GM21360 (cell line): ENCODE measurements at regions not wholly inside any gene's neighbourhood (a gene's known extent, or its start where the extent isn't known, plus 50 kb on each side); places are given as distances from the start of the nearest gene placed in this dataset.

ENCODE experiments used
- ATAC-seq: cut with Tn5 transposase; IDR thresholded peaks from one replicate; pipeline ENCODE4 v1.9.1; 2021; ENCODE audit warnings: mild to moderate bottlenecking, moderate library complexity; ENCODE audit not compliant: unreplicated experiment

DNA sequence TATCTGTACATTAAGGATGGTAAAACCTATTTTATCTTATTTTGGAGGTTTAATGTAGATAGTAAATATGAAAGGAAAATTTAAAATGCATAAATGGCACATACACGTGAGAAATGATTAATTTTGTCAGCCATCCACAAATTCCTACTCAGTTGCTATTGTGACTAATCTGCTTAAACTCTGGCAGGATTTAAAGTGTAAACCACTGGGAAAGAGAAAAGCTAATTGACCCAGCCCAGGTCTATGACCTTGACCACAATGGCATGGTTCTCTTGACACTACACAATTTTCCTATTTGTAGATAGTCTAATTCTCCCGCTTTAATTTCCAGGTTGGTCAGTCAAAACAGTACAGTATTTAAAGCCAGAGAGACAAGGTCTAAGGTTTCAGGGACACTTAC lies 459.0 kb upstream of the KLF4 start:
- no peak for ATAC-seq

DNA sequence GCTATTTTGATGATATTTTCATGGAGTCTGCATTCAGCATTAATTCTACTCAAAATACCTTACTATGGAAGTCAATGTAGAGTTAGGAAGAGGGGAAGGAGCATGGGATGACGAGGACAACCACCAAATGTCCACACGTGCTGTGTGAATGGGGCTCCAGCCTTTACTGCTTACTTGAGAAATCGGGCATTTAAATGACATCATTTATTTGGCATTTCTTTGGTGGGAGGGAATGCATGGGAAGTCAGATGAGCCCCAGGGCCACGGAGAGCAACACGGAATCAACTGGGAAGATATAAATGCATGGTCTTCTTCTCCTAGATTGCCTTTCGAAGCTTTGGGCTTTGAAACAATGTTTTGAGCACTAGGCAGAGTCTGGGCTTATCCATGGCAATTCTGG lies 458.5 kb upstream of the KLF4 start:
- no peak for ATAC-seq

DNA sequence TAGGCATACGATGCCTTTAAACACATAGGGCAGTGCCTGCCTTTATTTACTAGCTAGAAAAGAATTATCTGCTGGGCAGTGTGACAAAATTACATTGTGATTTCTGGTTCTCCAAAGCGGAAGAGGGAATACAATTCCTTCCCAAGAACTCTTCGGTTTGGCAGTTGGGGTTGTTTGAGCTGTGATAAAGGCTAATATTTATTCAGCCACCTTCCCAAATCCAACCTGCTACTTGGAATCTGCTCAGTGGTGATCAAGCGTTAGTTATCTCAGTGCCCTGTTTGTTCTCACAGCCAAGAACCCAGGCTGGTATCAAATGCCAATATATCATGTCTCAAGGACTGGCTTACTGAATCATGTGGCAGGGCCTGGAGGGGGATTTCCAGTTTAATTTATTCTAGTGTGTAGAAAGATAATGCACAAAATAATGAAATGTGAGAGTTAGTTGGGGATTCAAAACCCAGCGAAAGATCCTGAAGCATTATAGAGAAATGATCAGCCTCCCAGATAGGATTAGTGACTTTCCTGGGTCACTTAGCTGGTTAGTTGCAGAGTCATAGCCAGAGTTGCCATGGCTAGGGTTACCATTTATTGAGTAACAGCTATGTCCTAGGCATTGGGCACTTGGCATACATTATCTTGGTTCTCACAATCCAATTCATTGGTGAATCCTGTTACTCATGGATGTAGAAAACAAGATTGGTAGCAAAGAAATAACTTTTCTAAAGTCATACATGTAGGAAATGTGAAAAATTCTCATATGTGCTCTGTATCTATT lies 457.0 kb upstream of the KLF4 start:
- no peak for ATAC-seq

DNA sequence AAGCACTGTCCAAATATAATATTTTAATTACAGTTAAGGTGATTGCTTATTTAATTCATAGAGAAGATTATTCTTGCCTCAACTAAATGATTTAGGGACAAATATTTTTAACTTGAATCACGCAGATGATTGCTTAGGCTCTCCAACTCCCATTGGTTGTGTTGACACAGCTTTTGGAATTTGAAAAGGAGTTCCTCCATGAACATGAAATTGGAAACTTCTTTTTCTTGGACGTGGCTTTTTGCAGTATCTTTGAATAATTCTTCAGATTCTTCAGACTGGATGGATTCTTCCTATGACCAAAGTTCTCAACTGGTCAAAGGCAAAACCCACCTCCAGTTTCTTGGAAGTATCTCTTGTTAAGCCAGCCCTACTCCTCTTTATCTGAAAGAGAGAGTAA lies 456.4 kb upstream of the KLF4 start:
- no peak for ATAC-seq

DNA sequence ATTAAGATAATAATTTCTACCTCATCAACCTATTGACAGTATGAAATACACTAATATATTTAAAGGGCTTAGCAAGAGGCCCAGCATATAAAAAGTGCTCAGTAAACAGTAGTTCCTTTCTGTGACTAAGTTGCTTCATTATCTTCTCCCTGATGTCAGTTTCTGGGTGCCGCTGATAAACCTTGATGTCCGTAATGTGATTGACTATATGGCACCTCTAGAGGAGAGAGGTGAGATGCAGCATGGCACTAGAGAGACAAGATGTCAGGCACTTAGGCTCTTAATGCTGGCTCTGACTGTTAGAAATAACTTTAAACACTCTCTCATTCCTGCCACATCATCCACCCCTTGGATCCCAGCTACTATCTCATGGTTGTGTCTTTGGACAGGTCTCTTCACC lies 455.9 kb upstream of the KLF4 start:
- ATAC-seq, result no peak

DNA sequence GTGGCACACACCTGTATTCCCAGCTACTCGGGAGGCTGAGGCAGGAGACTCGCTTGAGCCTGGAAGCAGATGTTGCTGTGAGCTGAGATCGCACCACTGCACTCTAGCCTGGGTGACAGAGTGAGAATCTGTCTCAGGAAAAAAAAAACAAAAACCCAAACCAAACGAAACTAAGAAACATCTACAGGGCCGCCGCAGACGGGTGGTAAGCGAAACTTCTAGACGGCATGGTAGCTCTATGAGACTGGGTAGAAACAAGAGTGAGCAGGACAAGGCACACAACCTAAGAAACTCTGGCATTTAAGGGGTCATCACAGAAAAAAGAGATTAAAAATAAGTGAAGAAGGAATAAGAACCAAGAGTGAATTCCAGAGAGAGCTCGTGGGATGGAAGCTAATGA lies 454.8 kb upstream of the KLF4 start:
- no peak for ATAC-seq

DNA sequence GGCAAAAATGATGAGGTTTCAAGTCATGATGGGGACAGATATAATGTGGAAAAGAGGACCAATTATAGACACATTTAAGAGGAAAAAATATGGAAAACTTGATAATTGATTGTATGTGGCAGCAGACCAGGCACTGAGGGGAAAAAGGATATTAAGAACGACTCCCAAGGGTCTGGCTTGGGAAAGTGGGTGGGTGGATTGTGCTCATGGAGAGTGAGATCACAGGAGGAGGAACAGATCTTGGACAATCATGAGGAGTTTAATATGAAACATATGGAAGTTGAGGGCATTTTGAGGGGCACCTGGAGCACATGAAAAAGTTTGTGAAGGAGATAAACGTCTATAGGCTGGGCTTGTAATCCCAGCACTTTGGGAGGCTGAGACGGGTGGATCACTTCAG lies 454.3 kb upstream of the KLF4 start:
- ATAC-seq, result no peak

DNA sequence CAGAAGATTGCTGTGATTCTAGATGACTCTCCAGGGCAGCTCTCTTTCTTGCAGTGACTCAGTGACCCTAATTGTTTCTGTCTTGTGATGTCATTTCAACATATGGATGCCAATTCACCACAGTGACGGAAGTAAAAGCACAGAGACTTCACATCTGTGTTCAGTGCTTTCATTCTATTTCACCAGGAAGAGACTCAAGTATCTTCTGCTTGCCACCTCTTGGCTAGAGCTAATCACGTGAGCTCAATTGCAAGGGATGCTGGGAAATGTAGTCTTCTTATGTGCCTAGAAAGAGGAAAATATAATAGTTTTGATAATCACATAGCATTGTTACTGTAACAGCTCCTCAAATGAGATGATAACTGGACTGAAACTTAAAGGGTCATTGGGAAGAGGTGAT lies 453.3 kb upstream of the KLF4 start:
- ATAC-seq, result no peak

DNA sequence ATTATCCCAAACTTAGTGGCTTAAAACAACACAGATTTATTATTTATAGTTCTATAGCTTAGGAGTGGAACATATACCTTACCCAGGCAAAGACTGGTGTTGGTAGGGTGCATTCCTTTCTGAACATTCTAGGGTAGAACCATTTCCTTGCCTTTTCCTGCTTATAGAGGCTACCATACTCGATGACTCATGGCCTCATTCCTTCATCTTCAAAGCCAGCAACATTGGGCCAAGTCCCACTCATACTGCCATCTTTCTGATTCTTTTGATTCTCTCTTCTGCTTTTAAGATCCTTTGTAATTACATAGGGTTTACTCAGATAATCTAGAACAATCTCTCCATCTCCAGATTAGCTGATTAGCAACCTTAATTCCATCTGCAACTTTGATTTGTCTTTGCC lies 452.7 kb upstream of the KLF4 start:
- ATAC-seq, result no peak

DNA sequence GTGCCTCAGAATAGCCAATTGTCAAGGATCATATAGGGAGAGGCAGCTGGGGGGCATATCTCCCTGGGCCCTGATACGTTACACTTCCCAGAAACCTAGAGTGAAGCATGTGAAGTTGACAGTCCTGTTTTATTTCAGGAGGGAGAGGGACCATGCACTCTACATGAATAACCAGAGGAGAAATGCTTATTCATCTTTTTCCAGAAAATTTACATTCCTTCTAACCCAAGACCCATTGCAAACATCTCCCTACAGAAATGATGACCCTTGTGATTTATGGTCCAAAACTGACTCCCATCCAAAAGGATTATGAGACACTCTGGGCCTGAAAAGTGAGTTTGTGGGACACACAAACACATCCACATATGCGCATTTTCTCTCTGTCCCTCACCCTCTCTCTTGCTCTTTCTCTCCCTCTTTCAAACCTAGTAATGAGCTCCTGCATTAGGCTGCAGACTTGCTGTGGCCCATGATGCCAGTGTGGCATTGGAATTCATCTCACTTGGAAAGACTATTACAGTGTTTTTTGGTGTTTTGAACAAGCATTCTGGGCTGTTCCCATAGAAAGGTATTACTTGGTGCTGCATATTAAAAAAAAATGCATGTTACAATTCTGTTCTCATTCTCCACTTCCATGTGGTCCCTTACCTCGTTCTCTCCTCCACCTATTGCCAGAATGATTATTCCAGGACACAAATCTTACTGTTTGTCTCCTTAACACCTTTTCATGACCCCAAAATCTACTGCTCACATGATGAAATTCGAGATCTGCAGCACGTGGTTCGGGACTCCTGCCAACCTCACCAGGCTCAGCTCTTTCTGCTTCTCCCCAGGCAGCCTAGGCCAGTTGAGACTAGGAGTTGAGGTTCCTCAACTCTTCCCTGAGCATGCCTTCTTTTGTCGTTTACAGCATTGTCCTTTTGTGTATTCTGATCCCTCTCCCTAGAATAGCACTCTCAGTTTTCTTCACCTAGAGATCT lies 451.3 kb upstream of the KLF4 start:
- no peak for ATAC-seq

DNA sequence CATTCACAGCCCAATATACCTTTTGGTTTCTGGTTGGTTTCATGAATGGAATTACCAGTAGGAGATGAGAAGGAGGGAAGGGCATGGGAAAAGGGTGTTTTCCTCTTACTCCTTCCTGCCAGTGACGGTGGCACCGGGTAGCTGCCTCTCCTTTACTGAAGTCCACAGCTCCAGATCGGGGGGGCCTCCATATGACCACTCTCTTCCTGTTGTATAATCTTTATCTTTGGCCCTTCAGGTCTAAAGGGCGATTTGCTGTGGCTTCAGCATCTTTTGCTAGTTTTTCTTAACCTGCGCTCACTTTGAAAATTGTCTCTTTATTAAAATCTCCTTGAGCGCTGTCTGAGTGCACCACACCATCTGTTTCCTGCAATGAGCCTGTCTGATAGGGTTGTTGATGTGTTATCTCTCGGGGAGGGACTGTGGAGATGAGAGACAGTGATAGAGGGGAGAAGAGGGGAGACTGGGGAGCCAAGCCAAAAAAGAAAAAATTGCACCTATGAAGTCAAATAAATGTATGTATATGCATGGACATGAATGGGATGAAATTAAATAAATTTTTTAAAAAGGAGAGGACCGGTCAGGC lies 449.3 kb upstream of the KLF4 start:
- ATAC-seq, result no peak

DNA sequence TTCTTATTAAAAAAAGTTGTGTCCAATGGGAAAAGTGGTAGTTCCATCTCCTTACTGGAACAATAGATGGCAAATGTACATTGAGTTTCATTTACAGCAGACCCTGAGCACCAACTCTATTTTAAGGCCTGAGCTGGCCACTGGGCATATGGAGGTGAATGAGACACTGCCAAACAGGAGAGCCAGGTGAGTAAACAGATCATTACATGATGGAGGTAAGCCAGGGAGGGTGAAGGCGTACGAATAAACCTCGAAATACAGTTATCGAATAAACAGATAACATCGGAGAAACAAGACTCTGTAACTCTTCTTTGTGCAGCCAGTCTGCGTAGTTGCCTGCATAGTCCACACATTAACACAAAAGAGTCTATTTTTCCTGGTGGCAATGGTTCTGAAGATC lies 446.4 kb upstream of the KLF4 start:
- ATAC-seq, result no peak

DNA sequence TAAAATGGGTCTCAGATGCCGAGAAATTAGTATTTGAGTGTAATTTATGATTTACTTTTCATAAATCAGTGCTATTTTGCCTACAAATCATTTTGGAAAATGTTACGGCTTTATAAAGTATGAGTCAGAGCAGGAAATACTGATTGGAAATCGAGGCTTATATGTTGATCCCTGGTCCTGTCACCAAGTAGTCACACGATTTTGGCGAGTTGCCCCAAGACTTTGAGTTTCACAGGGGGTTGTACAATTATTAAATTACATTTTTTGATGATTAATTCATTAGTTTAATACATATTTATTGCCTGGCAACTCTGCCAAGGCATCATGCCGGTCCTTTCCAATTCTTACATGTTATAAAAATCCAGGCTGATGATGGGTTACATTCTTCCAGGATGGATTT lies 443.9 kb upstream of the KLF4 start:
- ATAC-seq, result no peak

DNA sequence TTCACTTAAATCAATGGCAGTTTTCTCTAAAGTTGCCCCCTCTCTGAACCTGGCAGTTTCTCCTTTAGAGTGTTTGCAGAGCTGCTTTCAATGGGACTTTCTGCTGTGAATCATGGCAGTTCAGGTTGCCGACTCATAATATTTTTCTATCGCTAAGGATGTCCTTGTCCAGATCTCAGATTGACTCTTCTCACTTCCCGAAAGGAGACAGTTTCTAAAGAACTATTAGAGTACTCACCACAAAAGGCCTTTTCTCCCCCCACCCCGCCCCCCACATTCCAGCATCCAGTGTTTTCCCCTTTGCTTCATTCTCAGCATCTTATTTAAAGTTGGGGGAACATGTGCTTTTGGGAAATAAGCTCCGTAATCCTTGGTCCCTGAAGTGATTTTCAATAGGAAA lies 443.5 kb upstream of the KLF4 start:
- ATAC-seq, result no peak

DNA sequence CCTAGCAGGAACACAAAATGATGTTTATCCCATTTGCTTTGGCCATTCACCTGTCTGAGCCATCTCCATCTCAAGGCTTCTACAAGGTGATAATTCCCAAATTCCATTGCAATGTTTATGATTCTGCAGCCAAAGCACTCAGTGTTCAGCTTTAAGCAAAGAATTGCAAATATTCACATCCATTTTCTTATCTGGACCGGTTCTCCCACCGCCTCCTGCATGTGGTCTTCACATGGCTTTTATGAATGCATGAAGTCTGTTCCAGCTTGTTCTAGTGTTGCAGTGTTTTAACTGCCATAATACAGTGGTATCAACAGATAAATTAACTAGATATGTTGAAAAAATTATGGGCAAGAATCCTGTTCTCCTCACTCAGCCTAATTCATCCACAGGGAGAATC lies 443.0 kb upstream of the KLF4 start:
- no peak for ATAC-seq

DNA sequence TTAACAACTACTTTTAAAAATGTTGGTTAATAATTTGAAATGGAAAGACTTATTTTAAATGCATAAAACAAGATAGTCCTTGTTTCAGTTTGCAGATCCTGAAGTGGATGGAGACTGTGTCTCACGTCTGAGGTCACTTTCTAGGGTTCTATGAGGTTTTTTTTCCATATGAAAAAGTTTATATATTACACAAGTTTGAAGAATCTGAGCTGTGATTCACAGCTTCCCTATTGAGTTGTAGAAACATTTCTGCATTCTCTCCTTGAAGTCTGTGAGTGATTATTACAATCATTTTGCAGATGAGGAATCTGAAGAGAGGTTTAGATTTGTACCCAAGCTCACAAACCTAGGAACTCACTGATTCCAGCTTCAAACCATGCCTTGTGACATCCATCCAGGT lies 442.5 kb upstream of the KLF4 start:
- no peak for ATAC-seq

DNA sequence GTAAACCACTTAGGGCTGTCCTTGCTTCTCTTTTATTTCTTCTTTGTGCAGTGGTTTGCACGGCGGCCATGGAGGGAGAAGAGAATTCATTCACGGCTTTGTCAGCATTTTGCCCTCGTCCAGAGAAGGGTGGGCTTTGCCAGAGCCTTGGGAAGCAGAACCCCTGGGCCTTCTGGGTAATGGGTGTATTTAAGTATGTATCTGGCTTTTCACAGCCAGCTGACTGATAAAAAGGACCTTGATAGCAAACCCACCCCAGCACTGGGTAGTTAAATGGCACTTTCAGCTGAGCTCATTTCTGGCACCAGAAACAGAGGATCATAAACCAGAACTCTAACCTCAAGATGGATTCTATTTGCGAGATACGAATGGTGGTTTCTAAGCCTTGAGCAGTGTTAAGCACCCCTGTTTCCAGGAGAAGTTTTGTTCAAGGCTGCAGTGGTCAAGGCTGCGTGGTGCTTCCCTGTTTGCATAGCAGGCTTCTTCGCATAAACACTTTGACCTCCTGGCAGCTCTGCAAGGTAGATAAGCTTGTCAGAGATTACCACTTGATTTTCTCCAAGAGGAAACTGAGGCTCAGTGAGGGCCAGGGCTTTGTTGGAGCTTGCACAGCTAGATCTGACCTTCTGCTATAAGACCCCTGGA lies 441.6 kb upstream of the KLF4 start:
- ATAC-seq, result no peak

DNA sequence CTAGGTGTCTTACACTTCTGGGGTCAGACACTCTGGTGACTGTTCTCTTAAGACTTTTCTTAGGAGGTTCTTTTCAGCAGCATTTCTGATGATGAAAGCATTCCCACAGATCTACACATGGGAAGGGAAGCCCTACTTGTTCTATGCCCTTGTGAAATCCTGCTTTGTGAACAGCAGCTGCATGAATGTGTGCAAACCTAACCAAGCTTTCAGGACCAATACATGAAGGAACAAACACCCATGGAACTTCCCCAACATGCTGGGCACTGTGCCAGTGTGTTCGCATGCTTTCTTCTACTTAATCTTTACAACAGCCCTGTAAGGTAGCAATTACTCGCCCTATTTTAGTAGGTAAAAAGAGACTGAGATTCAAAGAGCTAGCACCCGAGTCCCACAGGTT lies 439.9 kb upstream of the KLF4 start:
- no peak for ATAC-seq

DNA sequence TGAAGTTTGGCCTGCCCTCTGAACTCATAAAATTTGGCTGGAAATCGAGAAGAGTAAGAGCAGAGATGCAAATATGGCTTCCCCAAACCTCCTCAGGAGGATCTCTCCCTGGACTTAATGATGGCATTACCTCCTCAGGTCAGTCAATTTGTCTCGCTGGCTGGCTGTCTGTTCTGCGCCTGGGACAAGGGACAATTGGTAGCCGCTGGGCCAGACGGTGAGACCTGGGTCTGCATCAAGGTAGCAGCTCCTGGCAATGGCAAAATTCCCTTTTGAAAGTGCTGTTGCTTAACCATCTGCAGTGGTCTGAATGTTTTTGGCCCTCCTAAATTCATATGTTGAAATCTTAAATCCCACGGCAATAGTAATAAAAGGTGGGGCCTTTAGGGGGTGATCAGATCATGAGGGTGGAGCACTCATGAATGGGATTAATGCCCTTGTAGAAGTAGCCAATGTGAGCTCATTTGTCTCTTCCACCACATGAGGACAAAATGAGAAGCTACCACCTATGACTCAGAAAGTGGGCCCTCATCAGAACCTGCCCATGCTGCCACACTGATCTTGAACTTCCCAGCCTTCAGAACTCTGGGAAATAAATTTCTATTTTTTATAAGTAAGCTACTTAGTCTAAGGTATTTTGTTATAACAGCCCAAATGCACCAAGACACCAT lies 439.3 kb upstream of the KLF4 start:
- no peak for ATAC-seq

DNA sequence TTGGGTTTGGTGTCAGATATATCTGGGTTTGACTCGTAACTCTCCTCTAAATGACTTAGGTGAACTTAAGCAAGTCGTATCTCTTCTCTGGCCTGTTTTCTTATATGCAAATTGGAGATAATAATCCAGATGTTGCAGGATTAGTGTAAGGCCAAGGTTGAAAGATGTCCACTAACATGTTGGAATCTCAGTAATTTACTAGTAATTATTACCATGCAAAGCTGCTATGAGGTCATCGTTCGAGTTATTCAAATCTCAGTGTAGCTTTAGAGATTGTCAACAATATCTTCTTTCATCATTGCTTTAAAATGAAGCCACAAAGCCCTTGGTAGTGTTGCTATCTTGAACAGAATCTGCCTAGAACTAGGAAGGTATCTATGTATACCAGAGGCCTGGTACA lies 437.7 kb upstream of the KLF4 start:
- no peak for ATAC-seq
